AG04449 (cell line): ENCODE measurements at regions not wholly inside any gene's neighbourhood (a gene's known extent, or its start where the extent isn't known, plus 50 kb on each side); places are given as distances from the start of the nearest gene placed in this dataset.

Source experiments
- CTCF ChIA-PET: fragments of 350-600 bp; formaldehyde crosslinking; extraction: SDS; loops from one replicate; lab custom pipeline; 2021; ENCODE audit warnings: antibody characterized with exemption; lab: Yijun Ruan, JAX
- POLR2A ChIA-PET: fragments of 400-600, 350-600 bp; formaldehyde crosslinking; extraction: SDS; loops from one replicate; lab custom pipeline; 2020; ENCODE audit warnings: antibody characterized with exemption, inconsistent platforms; lab: Yijun Ruan, JAX
- DNase-seq: peaks from one replicate; pipeline ENCODE4 v3.0.0-alpha.2; 2010; ENCODE audit warnings: low read depth, low spot score
- H3K4me3 ChIP-seq: 2 replicates; pipeline ENCODE4 v1.5.1; 2011; ENCODE audit warnings: low read depth, mild to moderate bottlenecking, control low read depth, low read length
- CTCF ChIP-seq: IDR thresholded peaks from one replicate; pipeline ENCODE4 v1.5.1; 2011; ENCODE audit warnings: mild to moderate bottlenecking, moderate library complexity, low read length, control low read depth, inconsistent platforms; ENCODE audit not compliant: insufficient read depth; ENCODE audit errors: missing control alignments

DNA sequence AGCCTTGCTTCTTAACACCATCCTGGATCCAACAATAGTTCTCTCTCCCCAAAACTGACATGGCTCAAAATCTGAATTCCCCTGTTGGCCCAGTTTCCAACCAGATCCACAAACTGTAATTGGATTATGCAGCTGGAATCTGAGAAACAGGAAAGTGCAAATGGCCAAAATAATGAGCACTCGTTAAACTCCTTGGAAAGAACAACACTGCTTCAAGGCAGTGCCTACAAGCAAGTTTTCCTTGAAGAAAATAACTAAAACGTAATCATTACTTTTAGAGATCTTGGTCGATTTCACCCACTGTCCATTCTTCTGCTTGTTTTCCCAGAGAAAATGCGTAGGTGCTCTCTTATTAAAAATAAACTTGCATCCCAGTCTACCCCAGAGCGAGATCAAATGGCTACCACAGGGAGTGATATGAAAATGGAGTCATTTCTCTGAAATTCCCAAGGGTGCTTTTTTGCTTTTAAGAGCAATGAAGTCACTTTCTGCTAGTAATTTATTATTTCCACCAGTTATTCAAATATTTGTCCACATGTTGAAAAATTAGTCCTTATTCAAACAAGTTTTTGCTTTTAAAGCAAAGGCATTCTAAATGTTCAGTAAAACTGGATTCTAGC, 264.2 kb downstream of the C1D start:
- no peak overlapping the region for H3K4me3 ChIP-seq
- DNase-seq, result no peak
- ChIA-PET POLR2A (no interaction called here), CTCF (no interaction called here)
- TF ChIP-seq CTCF, result no peak

DNA sequence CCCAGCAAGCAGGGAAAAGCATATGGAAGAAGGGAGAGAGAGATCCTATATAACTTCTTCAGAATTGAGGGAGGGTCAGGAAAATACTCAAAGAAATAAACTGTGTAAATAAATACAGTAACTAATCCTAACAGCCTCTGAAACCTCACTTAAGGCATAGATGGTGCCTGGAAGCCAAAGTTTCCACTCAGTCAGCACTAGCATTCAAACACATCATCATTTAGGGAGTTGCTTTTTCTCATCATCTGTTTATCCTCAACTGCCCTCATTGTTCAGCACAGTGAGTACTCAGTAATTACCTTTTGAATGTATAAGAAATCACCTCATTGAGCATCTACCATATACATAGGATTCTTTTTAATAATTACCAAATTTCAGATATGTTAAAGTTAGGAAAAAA, 262.9 kb downstream of the C1D start:
- H3K4me3 ChIP-seq, result no peak overlapping the region
- POLR2A ChIA-PET, result no interaction called here
- no peak for DNase-seq
- CTCF ChIA-PET, result no interaction called here
- TF ChIP-seq CTCF, result no peak

GRCh38 chr2:67802291-67802690, 260.5 kb downstream of the C1D start:
- no peak overlapping the region for H3K4me3 ChIP-seq
- ChIA-PET POLR2A (interaction anchor here (0.6 kb wide), 2 partner anchors 12 to 14 kb away, joined by 3 read pairs; no protein-coding TSS in a partner anchor), CTCF (interaction anchor here (0.8 kb wide), 1 partner anchor 38 kb away, joined by 3 read pairs; no protein-coding TSS in a partner anchor)
- TF ChIP-seq CTCF, result no peak
- no peak for DNase-seq

- CTCF ChIA-PET, result no interaction called here
- TF ChIP-seq CTCF, result no peak
These were observed 260.0 kb downstream of the C1D start for GRCh38 chr2:67802824-67803223.

DNA sequence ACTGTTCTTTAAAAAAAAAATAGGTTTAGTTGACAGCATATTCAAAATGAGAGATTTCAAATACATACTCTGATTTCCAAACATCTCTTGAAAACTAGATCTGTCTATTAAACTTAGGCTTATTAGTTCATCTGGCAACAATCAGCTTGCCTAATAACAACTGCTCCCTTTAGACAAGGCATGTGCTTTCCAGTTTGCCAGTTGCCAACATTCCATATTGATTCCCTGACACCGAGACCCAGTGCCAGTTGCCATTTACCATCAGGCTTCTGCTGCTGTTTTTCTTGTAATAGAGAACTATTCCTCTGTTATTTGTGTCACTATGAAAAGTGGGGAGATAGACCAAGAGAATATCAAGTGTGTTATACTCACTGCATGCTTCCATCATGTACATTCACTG, 256.0 kb downstream of the C1D start:
- no peak for TF ChIP-seq CTCF
- POLR2A ChIA-PET, result no interaction called here
- CTCF ChIA-PET, result no interaction called here
- DNase-seq, result no peak
- no peak overlapping the region for H3K4me3 ChIP-seq

More at GRCh38 chr2:67802824-67803223, 260.0 kb downstream of the C1D start:
- DNase-seq, result no peak
- no peak overlapping the region for H3K4me3 ChIP-seq
- POLR2A ChIA-PET, result interaction anchor here (0.6 kb wide), 1 partner anchor 13 kb away, joined by 3 read pairs; no protein-coding TSS in a partner anchor

GRCh38 chr2:67808112-67808511, 254.7 kb downstream of the C1D start:
- no peak for DNase-seq
- no peak for TF ChIP-seq CTCF
- ChIA-PET POLR2A (no interaction called here), CTCF (no interaction called here)
- no peak overlapping the region for H3K4me3 ChIP-seq
